HG03025 (cell line): ENCODE measurements at regions not wholly inside any gene's neighbourhood (a gene's known extent, or its start where the extent isn't known, plus 50 kb on each side); places are given as distances from the start of the nearest gene placed in this dataset.

ENCODE experiments used
- ATAC-seq: cut with Tn5 transposase; IDR thresholded peaks from one replicate; pipeline ENCODE4 v1.9.1; 2021; ENCODE audit warnings: mild to moderate bottlenecking, moderate library complexity; ENCODE audit not compliant: unreplicated experiment, low FRiP score

DNA sequence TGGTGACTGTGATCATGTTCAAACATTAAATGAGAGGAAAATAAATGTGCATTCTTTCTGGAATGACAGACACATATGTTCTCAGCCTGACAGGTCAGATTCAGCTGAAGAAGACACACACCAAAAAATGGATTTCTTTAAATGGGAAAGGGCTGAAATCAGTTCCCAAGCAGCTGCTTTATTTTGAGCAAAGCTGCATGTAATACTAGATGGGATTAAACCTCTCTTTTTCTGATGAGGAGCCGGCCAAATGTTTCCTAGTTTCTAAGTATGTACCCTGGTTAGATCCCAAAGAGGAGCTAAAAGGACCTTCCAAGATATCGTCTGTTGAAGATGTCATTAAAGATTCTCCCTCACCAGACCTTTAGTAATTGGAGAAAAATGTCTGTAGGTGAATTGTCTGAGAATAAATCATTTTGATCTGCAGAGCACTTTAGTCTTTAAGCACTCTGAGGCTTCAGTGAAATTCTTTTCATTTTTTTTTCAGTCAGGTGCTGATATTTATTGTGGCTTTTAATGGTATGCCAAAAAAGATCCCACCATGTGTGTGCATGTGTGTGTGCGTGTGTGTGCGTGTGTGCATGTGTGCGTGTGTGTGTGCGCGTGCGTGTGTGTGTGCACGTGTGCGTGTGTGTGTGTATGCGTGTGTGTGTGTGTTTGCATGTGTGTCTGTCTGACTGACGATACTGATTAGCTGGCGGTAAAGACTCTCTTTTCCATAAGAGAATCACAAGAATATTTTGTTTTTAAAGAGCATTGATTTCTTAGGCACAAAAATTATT lies 175.8 kb downstream of the IRS1 start:
- no peak for ATAC-seq

DNA sequence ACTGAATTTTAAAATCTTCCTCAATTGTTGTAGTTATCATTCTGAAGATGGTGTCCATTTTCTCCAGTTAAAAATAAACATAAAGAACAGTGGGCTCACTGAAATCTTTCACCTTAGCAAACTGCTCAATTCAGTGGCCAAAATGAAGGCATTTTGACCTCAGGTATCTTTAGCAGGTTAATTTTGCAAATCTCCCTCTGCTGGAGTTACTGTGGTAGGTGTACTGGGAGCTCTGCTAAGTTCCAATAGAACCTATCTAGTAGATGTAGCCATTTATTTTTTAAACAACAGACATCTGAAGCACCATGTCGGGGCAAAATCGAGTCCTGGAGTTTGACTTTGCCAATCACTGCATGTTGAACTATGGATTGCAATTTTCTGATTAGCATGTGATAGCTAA lies 177.1 kb downstream of the IRS1 start:
- no peak for ATAC-seq

GRCh38 chr2:226620176-226620575 lies 179.4 kb downstream of the IRS1 start:
- no peak for ATAC-seq

DNA sequence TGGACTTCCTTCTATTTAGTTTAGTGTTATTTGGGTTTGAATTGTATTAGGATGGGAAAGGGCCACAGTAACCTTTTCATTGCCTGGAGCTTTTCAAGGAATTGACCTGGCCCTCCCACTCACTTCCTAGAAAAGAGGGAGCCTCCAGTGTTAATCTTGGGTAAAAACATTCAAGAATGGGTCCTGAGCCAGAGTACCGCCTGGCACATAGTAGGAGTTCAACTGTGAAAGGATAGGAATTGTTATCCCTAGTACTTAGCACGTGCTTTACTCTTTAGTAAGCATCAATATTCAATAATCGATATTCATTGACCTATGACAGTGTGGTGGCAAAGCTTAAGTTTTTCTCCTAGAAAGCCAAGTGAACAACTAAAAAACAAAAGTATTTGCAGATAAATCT lies 179.9 kb downstream of the IRS1 start:
- ATAC-seq, result no peak

DNA sequence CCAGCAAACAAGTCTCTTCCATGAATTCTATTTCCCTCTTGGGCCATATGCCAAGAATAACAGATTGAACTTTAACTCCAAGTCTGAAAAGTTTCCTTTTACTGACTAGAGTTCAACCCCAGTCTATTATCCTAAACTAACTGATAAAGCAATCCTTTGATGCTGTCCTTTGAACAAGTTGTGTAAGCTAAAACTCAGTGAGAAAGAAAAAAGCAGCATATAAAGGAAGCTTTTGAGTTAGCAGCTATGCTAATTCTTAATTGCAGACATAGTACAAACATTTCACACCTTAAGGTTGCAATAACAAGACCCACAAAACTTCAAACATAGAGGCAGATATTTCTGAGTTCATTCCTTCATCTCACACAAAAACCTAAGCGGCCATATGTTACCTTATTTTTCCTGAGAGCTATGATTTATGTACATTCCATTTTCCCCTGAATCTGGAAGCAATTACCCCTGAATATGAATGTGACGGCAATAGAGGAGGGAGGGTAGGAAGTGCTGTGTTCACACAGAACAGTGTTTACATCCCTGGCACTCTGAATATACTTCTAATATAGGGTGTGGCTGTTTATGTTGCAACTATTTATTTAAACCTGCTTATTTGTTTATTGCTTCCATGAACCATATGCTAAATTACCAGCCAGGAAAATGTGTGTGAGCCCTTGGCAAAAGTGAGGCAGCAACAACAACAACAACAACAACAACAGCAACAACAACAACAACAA lies 180.6 kb downstream of the IRS1 start:
- no peak for ATAC-seq

DNA sequence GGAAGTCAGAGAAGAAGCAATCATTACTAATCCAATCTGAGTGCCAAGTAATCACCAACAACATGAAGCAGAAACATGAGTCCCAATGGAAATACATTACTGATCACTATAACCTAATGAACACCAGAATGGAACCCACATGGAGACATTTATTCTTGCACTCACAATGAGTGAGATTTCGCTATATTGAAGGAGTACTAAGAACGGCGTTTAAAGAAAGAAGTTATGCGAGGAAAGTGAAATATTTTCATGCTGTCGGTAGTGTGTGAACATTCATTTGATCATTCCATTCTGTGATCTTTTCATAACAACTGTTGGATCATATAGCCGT lies 181.1 kb downstream of the IRS1 start:
- no peak for ATAC-seq

- no peak for ATAC-seq
Observed at GRCh38 chr2:226615891-226616290, 183.7 kb downstream of the IRS1 start.

DNA sequence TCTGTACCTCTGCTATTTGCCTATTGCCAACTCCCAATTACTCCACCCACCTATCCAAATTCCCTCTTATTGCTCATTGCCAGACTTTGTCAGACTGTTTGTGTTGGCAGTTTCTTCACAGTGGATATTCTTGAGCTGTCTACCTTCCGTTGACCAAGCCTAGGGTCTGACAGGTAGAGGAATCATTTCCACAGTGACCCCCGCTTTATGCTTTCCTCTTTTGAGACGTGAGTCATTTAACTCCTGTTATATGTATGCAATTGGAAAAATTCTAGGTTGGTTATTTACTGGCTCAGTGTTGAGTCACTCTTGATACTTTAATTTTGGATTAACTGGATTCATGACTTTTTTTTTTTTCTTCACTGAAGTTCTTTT lies 187.7 kb downstream of the IRS1 start:
- no peak for ATAC-seq

GRCh38 chr2:226611196-226611943 lies 188.2 kb downstream of the IRS1 start:
- no peak for ATAC-seq

GRCh38 chr2:226609366-226609765 lies 190.3 kb downstream of the IRS1 start:
- ATAC-seq, result no peak

DNA sequence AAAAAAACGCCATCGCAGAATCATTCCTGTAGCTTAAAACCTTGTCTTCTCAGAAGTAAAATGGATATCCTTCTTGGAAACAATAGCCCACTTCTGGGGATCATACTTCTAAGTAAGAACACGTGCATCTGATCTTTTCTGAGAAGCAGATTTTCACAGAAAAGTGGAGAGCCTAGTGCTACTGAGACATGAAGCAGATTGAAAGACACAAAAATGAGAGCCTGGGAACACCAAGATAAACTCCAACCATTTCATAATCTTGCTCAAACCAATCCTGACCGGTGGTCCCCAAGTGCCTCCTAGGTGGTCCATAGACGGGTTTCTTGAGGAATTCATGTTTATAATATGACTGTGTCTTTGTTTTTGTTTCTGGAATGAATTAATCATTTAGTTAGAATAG lies 191.2 kb downstream of the IRS1 start:
- ATAC-seq, result no peak

DNA sequence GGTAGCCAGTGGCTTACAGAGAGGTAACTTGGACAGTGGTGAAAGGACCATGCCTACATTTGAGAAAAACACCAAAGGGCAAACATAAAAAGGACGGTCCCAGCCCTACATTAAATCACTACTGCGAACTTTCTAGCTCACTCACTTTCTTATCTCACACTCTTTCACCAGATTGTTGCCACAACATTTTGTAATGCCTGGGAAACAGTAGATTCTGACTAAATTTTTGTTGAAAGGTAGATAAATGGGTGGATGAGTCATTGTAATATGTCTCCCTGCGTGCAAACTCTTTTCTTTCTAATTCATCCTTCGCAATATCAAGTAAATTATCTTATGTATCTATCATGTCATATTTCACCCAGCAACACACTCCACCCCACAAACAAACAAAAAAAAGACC lies 192.2 kb downstream of the IRS1 start:
- ATAC-seq, result no peak

DNA sequence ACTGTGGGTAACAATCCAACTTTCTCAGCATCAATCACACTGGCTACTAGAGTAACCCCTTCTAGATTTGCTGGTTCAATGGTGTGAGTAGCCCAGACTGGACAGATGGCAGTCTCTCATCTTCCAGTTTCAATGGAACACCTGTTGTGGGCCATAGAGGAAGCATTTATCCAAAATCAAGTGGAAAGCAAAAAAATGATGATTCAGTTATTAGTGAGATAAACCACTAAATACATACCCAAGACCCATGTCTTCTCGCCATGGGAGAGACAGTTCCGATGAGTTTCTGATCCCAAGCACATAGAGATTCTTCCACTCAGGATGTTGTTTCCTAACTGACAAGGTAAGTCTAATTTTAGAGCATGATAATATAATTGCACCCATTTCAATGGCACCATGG lies 194.0 kb downstream of the IRS1 start:
- ATAC-seq, result no peak

DNA sequence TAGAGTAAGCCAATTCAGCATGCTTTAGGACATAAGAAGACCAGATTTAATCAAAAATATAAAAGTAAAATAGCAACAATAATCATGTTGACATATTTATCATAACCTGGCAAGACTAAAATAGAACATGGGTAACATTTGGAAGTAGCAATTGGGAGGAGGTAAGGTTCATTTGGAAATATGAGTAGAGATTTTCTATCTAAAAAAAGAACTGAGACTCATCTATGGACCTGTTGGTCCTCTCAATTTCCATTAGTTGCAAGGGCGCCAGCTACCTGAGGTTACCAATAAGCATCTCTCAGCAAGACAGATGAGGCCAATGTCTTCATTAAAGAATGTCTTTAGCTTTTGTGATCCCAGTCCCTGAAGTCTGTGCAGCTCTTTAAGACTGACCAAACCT lies 196.0 kb downstream of the IRS1 start:
- no peak for ATAC-seq

DNA sequence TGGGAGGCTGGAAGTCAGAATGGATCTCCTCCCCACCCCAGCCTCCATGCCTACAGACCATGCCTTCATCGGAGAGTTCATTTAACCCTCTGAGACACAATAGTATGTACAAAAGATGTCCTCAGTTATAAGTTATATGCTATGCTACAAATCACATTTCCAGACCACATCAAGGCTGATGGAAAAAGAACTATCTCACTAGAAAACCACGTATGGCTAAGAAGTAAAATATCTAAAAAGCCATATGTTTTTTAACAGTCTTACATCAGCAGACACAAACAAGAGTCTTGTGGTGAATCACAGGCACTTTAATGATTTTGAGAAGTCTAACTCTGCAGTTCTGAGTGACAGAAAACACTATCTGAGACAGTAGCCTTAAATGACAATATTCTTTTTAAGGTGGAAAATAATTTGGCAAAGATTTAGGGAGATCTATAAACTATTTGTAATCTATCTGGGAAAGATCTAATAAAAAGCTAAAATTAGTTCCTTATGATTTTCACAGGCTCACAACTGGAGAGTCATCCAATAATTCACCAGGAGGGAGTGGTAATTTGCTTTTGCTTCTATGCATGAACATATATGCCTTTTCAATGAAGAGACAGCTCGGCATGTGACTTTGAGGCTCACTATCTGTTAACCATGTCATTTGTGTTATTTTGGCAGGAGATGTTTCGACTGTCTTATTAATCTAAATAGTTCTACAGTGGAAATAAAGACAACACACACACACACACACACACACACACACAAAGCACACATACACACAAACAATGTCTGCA lies 197.5 kb downstream of the IRS1 start:
- no peak for ATAC-seq

DNA sequence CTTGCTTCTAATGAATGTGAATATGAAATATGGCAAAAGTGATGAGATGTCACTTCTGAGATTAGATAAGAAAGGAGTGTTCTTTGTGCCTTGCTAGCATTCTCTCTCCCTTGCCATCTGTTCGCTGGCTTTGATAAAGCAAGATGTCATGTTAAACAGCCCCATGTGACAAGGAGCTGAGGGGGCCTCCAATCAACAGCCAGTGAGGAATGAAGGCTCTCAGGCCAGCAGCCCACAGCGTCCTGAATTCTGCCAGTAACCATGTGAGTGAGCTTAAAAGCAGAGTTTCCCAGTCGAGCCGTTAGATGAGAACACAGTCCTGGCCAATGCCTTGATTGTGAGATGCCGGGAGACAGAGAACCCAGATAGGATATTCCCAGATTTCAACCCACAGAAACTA lies 198.8 kb downstream of the IRS1 start:
- no peak for ATAC-seq

GRCh38 chr2:226600184-226600583 lies 199.4 kb downstream of the IRS1 start:
- no peak for ATAC-seq

- no peak for ATAC-seq
Observed at GRCh38 chr2:226589043-226589442, 210.6 kb downstream of the IRS1 start.

DNA sequence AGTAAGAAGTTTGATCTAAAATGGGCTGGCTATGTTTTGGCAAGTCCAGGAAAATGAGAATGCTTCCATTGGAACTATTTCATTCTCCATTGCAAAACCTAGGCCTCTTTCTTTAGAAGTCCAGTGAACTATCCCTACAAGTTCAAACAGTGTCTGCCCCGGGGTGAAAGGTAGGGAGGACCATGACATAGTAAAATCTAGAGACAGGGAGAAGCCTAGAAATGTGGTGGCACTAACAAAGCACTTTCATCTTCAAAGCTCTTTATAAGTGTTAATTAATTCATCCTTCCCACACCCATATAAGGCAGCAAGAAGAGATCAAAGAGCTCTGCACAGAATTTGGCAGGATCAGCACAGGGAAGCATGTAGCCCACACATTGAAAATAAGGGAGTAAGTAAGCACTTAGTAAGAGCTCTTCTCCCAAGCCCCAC lies 214.5 kb downstream of the IRS1 start:
- no peak for ATAC-seq

DNA sequence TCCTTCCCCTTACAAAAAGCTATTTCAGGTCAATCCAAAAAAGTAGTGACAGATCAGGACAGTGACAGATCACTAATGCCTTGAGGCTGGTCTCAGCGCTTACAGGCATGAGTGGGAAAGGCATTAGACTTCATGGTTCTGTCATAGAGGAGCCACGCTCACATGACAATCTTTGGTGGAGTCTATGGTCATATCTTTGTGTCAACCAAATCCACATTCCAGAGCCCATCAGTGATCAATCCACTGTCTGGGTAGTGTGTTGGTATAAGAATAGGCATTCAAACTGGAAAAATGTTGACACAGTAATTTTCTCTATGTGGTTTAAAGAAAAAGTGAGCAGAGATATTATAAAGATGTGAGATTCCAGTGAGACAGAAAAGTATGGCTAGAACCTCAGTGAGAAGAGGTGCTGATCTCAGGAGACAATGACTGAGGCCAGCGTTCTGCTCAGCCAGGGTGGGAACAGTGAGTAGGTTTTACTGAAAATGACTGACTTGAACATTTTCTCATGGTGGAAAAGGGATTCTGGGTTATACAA lies 215.0 kb downstream of the IRS1 start:
- no peak for ATAC-seq

- no peak for ATAC-seq
Observed at GRCh38 chr2:226583715-226584114, 215.9 kb downstream of the IRS1 start.
